Smooth muscle cell (in vitro differentiated cells): ENCODE measurements at regions not wholly inside any gene's neighbourhood (a gene's known extent, or its start where the extent isn't known, plus 50 kb on each side); places are given as distances from the start of the nearest gene placed in this dataset.

Source experiments
- DNase-seq: peaks from one replicate; lab custom pipeline; 2025; ENCODE audit not compliant: unreplicated experiment; lab: John Stamatoyannopoulos, UW
- H2AFZ ChIP-seq: fragments of 200-600 bp; sonication (generic); 2 replicates; pipeline ENCODE4 v1.6.0; 2016; ENCODE audit warnings: antibody characterized with exemption, low read depth, mild to moderate bottlenecking
- H3F3A ChIP-seq: fragments of 200-600 bp; sonication (generic); 2 replicates; pipeline ENCODE4 v1.6.0; 2017; ENCODE audit warnings: antibody characterized with exemption, low read depth
- H3K27ac ChIP-seq: fragments of 200-600 bp; sonication (generic); 2 replicates; pipeline ENCODE4 v1.5.1; 2016; ENCODE audit warnings: low read depth, mild to moderate bottlenecking
- H3K27me3 ChIP-seq: fragments of 200-600 bp; sonication (generic); 2 replicates; pipeline ENCODE4 v1.6.1; 2016; ENCODE audit warnings: low read depth, mild to moderate bottlenecking
- H3K36me3 ChIP-seq: fragments of 200-600 bp; sonication (generic); 2 replicates; pipeline ENCODE4 v1.5.1; 2016; ENCODE audit warnings: low read depth
- H3K4me1 ChIP-seq: fragments of 200-600 bp; sonication (generic); 2 replicates; pipeline ENCODE4 v1.5.1; 2016; ENCODE audit warnings: low read depth
- H3K4me2 ChIP-seq: fragments of 200-600 bp; sonication (generic); 2 replicates; pipeline ENCODE4 v1.6.0; 2016; ENCODE audit warnings: mild to moderate bottlenecking
- H3K4me3 ChIP-seq: fragments of 200-600 bp; sonication (generic); 2 replicates; pipeline ENCODE4 v1.5.1; 2016; ENCODE audit warnings: mild to moderate bottlenecking
- H3K79me2 ChIP-seq: fragments of 200-600 bp; sonication (generic); 2 replicates; pipeline ENCODE4 v1.6.0; 2016; ENCODE audit warnings: low read depth, mild to moderate bottlenecking
- H3K9ac ChIP-seq: fragments of 200-600 bp; sonication (generic); 2 replicates; pipeline ENCODE4 v1.6.0; 2016; ENCODE audit warnings: low read depth
- H3K9me3 ChIP-seq: fragments of 200-600 bp; sonication (generic); replicated peaks from 2 replicates; pipeline ENCODE4 v1.5.1; 2016; ENCODE audit warnings: low read depth
- H4K20me1 ChIP-seq: fragments of 200-600 bp; sonication (generic); 2 replicates; pipeline ENCODE4 v1.6.0; 2016; ENCODE audit warnings: low read depth
- WGBS: methylation state at CpG from one replicate; pipeline ENCODE4 v1.1.7; 2016; ENCODE audit warnings: low lambda C conversion rate; 5-methylcytosine and 5-hydroxymethylcytosine counted together
- TF ChIP-seq, protein P1 (sequence below): fragments of 200-600 bp; sonication (generic); IDR thresholded peaks from 2 replicates; pipeline ENCODE4 v1.5.1; 2017; ENCODE audit warnings: borderline replicate concordance, mild to moderate bottlenecking, antibody characterized with exemption; ENCODE audit not compliant: insufficient read depth, poor library complexity, severe bottlenecking

DNA sequence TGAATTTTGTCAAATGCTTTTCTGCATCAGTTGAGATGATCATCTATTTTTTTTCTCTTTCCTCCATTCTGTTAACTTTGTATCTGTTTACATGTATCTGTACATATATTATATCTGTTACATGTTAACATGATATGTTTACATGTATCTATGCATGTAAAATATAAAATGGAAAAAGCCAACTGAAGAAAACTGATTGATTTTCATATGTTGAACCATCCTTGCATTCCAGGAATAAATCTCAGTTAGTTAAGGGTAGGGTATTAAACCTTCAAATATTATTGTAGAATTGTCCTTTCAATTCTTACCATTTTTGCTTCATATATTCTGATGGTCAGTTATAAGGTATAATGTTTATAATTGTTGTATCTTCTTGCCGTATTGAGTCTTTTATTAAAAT is 336.1 kb downstream of the ZFHX3 start:
- no peaks in the 10 kb centered on the region for H3K79me2 ChIP-seq
- 84% methylated on average over 1 of the region's 1 CpG for WGBS
- no peak overlapping the region for H3K9ac ChIP-seq
- H3K4me3 ChIP-seq, result no peak overlapping the region
- TF ChIP-seq, protein P1, sequence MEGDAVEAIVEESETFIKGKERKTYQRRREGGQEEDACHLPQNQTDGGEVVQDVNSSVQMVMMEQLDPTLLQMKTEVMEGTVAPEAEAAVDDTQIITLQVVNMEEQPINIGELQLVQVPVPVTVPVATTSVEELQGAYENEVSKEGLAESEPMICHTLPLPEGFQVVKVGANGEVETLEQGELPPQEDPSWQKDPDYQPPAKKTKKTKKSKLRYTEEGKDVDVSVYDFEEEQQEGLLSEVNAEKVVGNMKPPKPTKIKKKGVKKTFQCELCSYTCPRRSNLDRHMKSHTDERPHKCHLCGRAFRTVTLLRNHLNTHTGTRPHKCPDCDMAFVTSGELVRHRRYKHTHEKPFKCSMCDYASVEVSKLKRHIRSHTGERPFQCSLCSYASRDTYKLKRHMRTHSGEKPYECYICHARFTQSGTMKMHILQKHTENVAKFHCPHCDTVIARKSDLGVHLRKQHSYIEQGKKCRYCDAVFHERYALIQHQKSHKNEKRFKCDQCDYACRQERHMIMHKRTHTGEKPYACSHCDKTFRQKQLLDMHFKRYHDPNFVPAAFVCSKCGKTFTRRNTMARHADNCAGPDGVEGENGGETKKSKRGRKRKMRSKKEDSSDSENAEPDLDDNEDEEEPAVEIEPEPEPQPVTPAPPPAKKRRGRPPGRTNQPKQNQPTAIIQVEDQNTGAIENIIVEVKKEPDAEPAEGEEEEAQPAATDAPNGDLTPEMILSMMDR, result no peak
- H3K4me2 ChIP-seq, result no peak overlapping the region
- H4K20me1 ChIP-seq, result no peaks in the 10 kb centered on the region
- H3K27ac ChIP-seq, result no peak overlapping the region
- DNase-seq, result no peak
- no peaks in the 10 kb centered on the region for H3K27me3 ChIP-seq
- H3K9me3 ChIP-seq, result peaks cover 23% of the 10 kb centered on the region
- H3K36me3 ChIP-seq, result peaks cover 12% of the 10 kb centered on the region
- no peak overlapping the region for H2AFZ ChIP-seq
- no peaks in the 10 kb centered on the region for H3F3A ChIP-seq
- no peaks in the 10 kb centered on the region for H3K4me1 ChIP-seq

DNA sequence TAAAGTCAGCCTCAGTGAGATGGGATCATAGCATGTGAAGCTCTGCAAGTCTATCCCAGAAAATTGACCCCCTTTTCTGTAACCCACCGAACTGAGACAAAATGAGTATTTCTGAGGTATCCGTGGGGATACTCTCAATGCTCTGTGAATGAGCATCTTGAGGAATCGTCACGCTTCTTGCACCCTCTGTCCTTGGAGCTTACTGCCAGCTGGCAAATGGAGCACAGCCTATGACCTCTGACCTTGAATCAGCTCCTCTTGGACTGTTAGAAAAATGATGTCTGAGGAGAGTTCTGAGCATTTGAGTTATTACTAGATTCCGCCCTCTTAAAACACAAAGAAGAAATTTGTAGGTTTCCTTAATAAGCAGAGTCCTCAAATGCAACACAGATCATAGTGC is 342.1 kb downstream of the ZFHX3 start:
- no peak for DNase-seq
- no peaks in the 10 kb centered on the region for H3K79me2 ChIP-seq
- WGBS, result 97% methylated on average over 5 of the region's 5 CpGs
- H3K27ac ChIP-seq, result no peak overlapping the region
- H3K4me2 ChIP-seq, result no peak overlapping the region
- H3K9me3 ChIP-seq, result peaks cover 3% of the 10 kb centered on the region
- H3K9ac ChIP-seq, result no peak overlapping the region
- no peak overlapping the region for H2AFZ ChIP-seq
- no peaks in the 10 kb centered on the region for H3K4me1 ChIP-seq
- H4K20me1 ChIP-seq, result no peaks in the 10 kb centered on the region
- no peak overlapping the region for H3K4me3 ChIP-seq
- H3K36me3 ChIP-seq, result peaks cover under 1% of the 10 kb centered on the region
- H3K27me3 ChIP-seq, result no peaks in the 10 kb centered on the region
- H3F3A ChIP-seq, result no peaks in the 10 kb centered on the region
- TF ChIP-seq, protein P1, result no peak

DNA sequence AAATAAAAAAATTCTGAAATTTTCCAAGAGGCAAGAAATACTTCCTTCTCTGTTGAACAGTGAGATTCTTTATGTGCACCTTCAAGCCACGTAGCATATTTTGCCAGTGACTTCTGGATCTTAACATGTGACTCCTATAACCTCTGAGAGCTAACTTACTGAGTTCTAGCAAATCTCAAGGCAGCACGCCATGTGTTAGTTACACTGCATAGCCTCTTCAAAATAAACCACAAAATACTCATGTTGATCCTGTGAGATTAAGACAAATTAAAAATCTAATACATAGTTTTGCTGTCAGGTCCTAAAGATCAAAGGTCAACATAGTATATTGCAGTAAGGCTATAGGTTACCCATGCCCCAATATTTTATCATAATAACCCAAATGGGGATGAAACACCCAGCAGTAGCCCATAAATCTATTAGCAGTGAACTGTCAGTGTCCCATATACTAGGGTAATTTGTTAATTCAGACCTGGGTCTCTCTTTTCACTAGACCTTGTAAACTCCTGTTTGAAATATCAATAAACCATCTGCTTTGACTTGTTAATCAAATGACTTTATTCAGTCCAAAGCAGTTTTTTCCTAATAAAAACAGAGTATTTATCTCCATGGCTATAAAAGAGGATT is 343.1 kb downstream of the ZFHX3 start:
- Histone ChIP-seq H3K9ac (no peak overlapping the region), H3K27ac (no peak overlapping the region), H3K4me1 (no peaks in the 10 kb centered on the region), H3K9me3 (no peaks in the 10 kb centered on the region), H4K20me1 (no peaks in the 10 kb centered on the region), H3K4me3 (no peak overlapping the region), H3K79me2 (no peaks in the 10 kb centered on the region), H3K36me3 (no peaks in the 10 kb centered on the region), H3K27me3 (no peaks in the 10 kb centered on the region), H2AFZ (no peak overlapping the region), H3F3A (no peaks in the 10 kb centered on the region), H3K4me2 (no peak overlapping the region)
- no peak for DNase-seq
- TF ChIP-seq, protein P1, result no peak
- 98% methylated on average over 2 of the region's 2 CpGs for WGBS

DNA sequence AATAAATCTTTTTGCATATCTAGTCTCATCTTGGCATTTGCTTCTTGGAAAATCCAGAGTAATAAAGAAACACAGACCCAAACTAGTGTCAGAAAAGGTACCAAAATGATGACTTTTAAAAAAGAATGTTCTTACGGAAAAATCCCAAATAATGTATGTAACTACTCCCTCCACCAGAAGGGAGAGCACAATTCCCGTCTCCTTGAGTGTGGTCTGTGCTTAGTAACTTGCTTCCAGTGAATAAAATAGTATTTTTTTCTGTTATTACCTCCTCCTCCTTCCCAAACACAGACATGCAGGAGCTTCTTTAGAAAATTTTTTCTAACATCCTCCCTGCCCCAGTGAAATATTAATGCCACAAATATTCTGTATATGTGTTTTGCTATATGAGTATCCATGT is 358.1 kb downstream of the ZFHX3 start:
- Histone ChIP-seq H3K27me3 (no peaks in the 10 kb centered on the region), H3K4me1 (no peaks in the 10 kb centered on the region), H3K36me3 (no peaks in the 10 kb centered on the region), H3K4me3 (no peak overlapping the region), H3K9me3 (no peaks in the 10 kb centered on the region), H3K79me2 (no peaks in the 10 kb centered on the region), H3F3A (no peaks in the 10 kb centered on the region), H3K27ac (no peak overlapping the region), H3K9ac (no peak overlapping the region), H3K4me2 (no peak overlapping the region), H2AFZ (no peak overlapping the region), H4K20me1 (no peaks in the 10 kb centered on the region)
- no peak for DNase-seq
- TF ChIP-seq, protein P1, result no peak
- WGBS, result 75% methylated on average over 2 of the region's 2 CpGs
